22Rv1 (cell line): ENCODE measurements at regions not wholly inside any gene's neighbourhood (a gene's known extent, or its start where the extent isn't known, plus 50 kb on each side); places are given as distances from the start of the nearest gene placed in this dataset.

Source experiments
- H3K27ac ChIP-seq: fragments of 450-650 bp; 2 replicates; pipeline ENCODE4 v1.5.1; 2017
- CTCF ChIP-seq: fragments of 450-650 bp; IDR thresholded peaks from 2 replicates; pipeline ENCODE4 v1.5.1; 2017; ENCODE audit warnings: mild to moderate bottlenecking
- ZFX ChIP-seq: fragments of 450-650 bp; IDR thresholded peaks from 2 replicates; pipeline ENCODE4 v1.6.1; 2017; ENCODE audit warnings: antibody characterized with exemption, borderline replicate concordance

GRCh38 chr10:4107285-4107851, 322.4 kb upstream of the KLF6 start:
- no peak for TF ChIP-seq ZFX
- TF ChIP-seq CTCF = no peak
- H3K27ac ChIP-seq = no peak overlapping the region

- TF ChIP-seq CTCF (no peak), ZFX (no peak)
- no peak overlapping the region for H3K27ac ChIP-seq
These were observed 318.6 kb upstream of the KLF6 start for GRCh38 chr10:4103603-4104002.

- TF ChIP-seq ZFX (no peak), CTCF (no peak)
- H3K27ac ChIP-seq = no peak overlapping the region
These were observed 317.9 kb upstream of the KLF6 start for GRCh38 chr10:4102802-4103344.

GRCh38 chr10:4101918-4102654, 317.1 kb upstream of the KLF6 start:
- TF ChIP-seq ZFX (no peak), CTCF (no peak)
- no peak overlapping the region for H3K27ac ChIP-seq

- TF ChIP-seq ZFX = no peak
- TF ChIP-seq CTCF = no peak
- H3K27ac ChIP-seq = no peak overlapping the region
These were observed 315.4 kb upstream of the KLF6 start for GRCh38 chr10:4100380-4100779.

- TF ChIP-seq ZFX (no peak), CTCF (no peak)
These were observed 314.2 kb upstream of the KLF6 start for GRCh38 chr10:4099202-4099601.

More at GRCh38 chr10:4099202-4099601, 314.2 kb upstream of the KLF6 start:
- H3K27ac ChIP-seq = no peak overlapping the region
